ENCODE measurements at regions not wholly inside any gene's neighbourhood (a gene's known extent, or its start where the extent isn't known, plus 50 kb on each side); places are given as distances from the start of the nearest gene placed in this dataset.

DNA sequence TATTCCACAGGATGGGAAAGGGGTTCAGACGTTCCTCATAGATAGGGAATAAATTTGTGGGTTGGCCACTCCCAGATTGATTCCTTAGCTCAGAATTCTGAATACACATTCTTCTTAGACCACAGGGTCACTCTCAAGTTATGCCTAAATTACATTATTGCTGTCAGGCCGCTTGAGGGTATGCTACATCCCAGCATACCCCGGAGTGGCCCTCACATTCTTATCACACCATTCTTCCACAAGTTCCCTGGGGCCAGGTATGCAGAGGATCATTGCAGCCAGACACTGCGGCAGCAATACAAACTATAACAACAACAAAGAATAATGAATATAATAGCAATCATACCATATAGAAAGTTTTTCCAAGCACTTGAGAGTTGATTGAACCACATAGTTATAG lies 237.9 kb upstream of the SOX4 start:
- CTCF ChIA-PET = no interaction called here
- POLR2A ChIA-PET = no interaction called here
- DNase-seq (no peak), ATAC-seq (no peak)
- Mint-ChIP-seq H3K4me3 (no peak overlapping the region), H3K36me3 (ENCODE audit: low read depth) (no peaks in the 10 kb centered on the region), H3K27ac (no peak overlapping the region), H3K4me1 (ENCODE audit: low read depth) (no peaks in the 10 kb centered on the region), H3K9me3 (no peaks in the 10 kb centered on the region), H3K27me3 (no peaks in the 10 kb centered on the region)
- TF ChIP-seq, protein P1, sequence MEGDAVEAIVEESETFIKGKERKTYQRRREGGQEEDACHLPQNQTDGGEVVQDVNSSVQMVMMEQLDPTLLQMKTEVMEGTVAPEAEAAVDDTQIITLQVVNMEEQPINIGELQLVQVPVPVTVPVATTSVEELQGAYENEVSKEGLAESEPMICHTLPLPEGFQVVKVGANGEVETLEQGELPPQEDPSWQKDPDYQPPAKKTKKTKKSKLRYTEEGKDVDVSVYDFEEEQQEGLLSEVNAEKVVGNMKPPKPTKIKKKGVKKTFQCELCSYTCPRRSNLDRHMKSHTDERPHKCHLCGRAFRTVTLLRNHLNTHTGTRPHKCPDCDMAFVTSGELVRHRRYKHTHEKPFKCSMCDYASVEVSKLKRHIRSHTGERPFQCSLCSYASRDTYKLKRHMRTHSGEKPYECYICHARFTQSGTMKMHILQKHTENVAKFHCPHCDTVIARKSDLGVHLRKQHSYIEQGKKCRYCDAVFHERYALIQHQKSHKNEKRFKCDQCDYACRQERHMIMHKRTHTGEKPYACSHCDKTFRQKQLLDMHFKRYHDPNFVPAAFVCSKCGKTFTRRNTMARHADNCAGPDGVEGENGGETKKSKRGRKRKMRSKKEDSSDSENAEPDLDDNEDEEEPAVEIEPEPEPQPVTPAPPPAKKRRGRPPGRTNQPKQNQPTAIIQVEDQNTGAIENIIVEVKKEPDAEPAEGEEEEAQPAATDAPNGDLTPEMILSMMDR (IDR thresholded peaks at IDR 0.05) = no peak
- intact Hi-C loops (cut with micrococcal nuclease) = no loop called here

DNA sequence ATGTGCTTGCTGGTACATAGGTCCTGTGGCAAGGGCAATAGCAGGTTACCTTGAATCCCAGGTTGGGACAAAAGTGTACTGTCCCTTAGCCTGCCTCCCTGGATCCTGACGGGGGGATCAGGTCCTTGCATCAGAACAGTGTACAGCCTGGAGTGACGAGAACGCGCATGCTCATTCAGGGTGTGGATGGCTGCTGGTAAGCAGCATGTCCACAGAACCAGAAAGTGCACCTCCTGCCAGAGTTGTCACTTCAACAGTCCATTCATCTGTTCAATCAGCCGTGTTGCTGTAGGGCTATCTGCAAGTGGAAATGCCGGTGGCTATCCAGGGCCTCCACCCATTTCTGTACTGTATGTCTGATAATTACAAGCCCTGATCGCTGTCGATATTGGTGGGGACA lies 236.3 kb upstream of the SOX4 start:
- no peaks in the 10 kb centered on the region for H3K27me3 Mint-ChIP-seq
- H3K27ac Mint-ChIP-seq = no peak overlapping the region

DNA sequence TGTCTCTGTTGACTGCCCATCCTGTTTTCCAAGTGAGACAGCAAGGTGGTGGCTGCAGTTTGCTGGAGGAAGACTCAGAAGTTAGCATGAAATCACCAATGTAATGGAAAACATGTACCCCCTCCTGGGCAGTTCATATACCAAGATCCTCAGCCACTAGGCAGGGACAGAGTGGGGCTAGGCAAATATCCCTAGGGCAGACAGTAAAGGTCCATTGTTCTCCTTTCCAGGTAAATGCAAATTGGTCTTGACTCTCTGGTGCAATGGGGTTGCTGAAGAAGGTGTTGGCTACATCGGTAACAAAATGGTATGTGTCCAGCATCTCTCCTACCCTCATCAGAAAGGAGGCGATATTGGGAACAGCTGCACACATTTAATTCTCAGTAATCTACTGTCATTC lies 233.6 kb upstream of the SOX4 start:
- Mint-ChIP-seq H3K4me1 (ENCODE audit: low read depth) (no peaks in the 10 kb centered on the region), H3K27ac (no peak overlapping the region), H3K9me3 (no peaks in the 10 kb centered on the region), H3K27me3 (no peaks in the 10 kb centered on the region), H3K36me3 (ENCODE audit: low read depth) (no peaks in the 10 kb centered on the region), H3K4me3 (no peak overlapping the region)
- ChIA-PET POLR2A (no interaction called here), CTCF (interaction anchor here (1.6 kb wide), 1 partner anchor 229 kb away, joined by 3 read pairs; no protein-coding TSS in a partner anchor)
- intact Hi-C loops (cut with micrococcal nuclease) = no loop called here
- TF ChIP-seq, protein P1 (IDR thresholded peaks at IDR 0.05) = no peak
- no peak for DNase-seq
- no peak for ATAC-seq

More for the DNA sequence above, 236.3 kb upstream of the SOX4 start:
- DNase-seq (no peak), ATAC-seq (no peak)
- Mint-ChIP-seq H3K9me3 (no peaks in the 10 kb centered on the region), H3K4me1 (ENCODE audit: low read depth) (no peaks in the 10 kb centered on the region), H3K4me3 (no peak overlapping the region), H3K36me3 (ENCODE audit: low read depth) (no peaks in the 10 kb centered on the region)
- ChIA-PET POLR2A (no interaction called here), CTCF (no interaction called here)
- intact Hi-C loops (cut with micrococcal nuclease) = no loop called here
- TF ChIP-seq, protein P1 (IDR thresholded peaks at IDR 0.05) = no peak

DNA sequence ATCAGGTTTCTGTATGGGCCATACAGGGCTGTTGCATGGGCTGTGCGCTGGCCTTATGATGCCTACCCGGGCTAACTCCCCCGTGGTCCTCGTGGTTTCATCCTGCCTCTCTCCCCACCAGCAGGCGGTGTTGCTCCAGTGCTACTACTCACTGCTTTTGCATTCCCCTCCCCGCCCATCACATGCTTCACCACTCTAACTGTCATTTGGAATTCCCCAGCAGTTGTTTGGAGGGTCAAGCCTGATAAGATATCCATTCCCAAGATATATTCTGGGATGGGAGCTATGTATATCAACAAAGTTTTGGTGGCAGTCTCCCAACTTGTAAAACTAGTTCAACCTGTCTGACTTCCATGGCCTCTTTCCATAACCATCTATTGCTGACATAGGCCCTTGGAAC lies 233.2 kb upstream of the SOX4 start:
- CTCF ChIA-PET = interaction anchor here (1.6 kb wide), 1 partner anchor 228 kb away, joined by 3 read pairs; no protein-coding TSS in a partner anchor

DNA sequence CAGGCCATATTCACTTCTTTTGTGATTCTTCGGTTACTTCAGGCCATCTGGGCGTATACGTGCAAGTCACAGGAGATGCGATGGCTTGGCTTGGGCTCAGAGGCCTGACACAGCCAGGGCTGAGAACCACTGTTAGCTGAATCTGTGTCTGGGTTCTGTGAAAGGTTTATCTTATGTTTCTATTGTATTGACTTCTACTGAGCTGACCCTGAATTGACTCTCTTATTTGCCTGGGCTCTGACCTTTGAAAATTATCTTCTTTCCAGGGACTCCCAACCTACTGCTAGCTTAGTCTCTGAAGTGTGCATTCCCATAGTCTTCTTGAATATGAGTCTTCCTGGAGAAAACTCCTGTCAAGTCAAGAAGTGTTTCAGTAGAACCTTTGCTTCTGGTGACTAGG lies 226.4 kb upstream of the SOX4 start:
- ChIA-PET CTCF (no interaction called here), POLR2A (no interaction called here)
- no peaks in the 10 kb centered on the region for H3K27me3 Mint-ChIP-seq
- H3K36me3 Mint-ChIP-seq (ENCODE audit: low read depth) = no peaks in the 10 kb centered on the region
- H3K4me1 Mint-ChIP-seq (ENCODE audit: low read depth) = no peaks in the 10 kb centered on the region
- intact Hi-C loops (cut with micrococcal nuclease) = no loop called here
- H3K9me3 Mint-ChIP-seq = no peaks in the 10 kb centered on the region
- H3K27ac Mint-ChIP-seq = no peak overlapping the region
- no peak overlapping the region for H3K4me3 Mint-ChIP-seq
- no peak for ATAC-seq
- no peak for DNase-seq
- TF ChIP-seq, protein P1 (IDR thresholded peaks at IDR 0.05) = no peak

More for the DNA sequence above, 233.2 kb upstream of the SOX4 start:
- Mint-ChIP-seq H3K27me3 (no peaks in the 10 kb centered on the region), H3K9me3 (no peaks in the 10 kb centered on the region), H3K4me3 (no peak overlapping the region), H3K4me1 (ENCODE audit: low read depth) (no peaks in the 10 kb centered on the region), H3K27ac (no peak overlapping the region), H3K36me3 (ENCODE audit: low read depth) (no peaks in the 10 kb centered on the region)
- DNase-seq (no peak), ATAC-seq (no peak)
- POLR2A ChIA-PET = no interaction called here
- intact Hi-C loops (cut with micrococcal nuclease) = no loop called here
- TF ChIP-seq, protein P1 (IDR thresholded peaks at IDR 0.05) = no peak
